Panc1 (cell line): ENCODE measurements at regions not wholly inside any gene's neighbourhood (a gene's known extent, or its start where the extent isn't known, plus 50 kb on each side); places are given as distances from the start of the nearest gene placed in this dataset.

Experiments
- ATAC-seq: fragments of 200-7000 bp; cut with Tn5 transposase; 2 replicates; pipeline ENCODE4 v1.9.1; 2020; ENCODE audit warnings: mild to moderate bottlenecking, moderate library complexity
- BruUV-seq: library from RNA; stranded (reverse); fragments of 400-500 nt; replicated peaks from 2 replicates; lab custom pipeline; 2021; lab: Mats Ljungman, UMichigan
- CTCF ChIA-PET: fragments of 300-600 bp; sonication (Branson Sonifier 250); formaldehyde crosslinking; loops from one replicate; lab custom pipeline; 2022; ENCODE audit warnings: antibody characterized with exemption; lab: Charles Lee
- POLR2A ChIA-PET: fragments of 300-600 bp; sonication (Branson Sonifier 250); formaldehyde crosslinking; loops from one replicate; lab custom pipeline; 2022; ENCODE audit warnings: antibody characterized with exemption; lab: Charles Lee
- DNase-seq: peaks from one replicate; pipeline ENCODE4 v3.0.0-alpha.2; 2010; ENCODE audit warnings: low read depth, low spot score
- H3K27ac ChIP-seq: 2 replicates; pipeline ENCODE4 v1.5.1; 2011; ENCODE audit warnings: mild to moderate bottlenecking, low read length, inconsistent platforms
- H3K27me3 ChIP-seq: fragments of 200-500 bp; sonication (Bioruptor generic); 2 replicates; pipeline ENCODE4 v1.6.0; 2014; ENCODE audit warnings: low read length, inconsistent platforms; ENCODE audit not compliant: control insufficient read depth, insufficient read depth
- H3K36me3 ChIP-seq: fragments of 200-500 bp; sonication (Bioruptor generic); 2 replicates; pipeline ENCODE4 v1.5.1; 2014; ENCODE audit warnings: inconsistent platforms, mild to moderate bottlenecking, low read length, moderate library complexity; ENCODE audit not compliant: control insufficient read depth, insufficient read depth
- H3K4me1 ChIP-seq: 2 replicates; pipeline ENCODE4 v1.5.1; 2011; ENCODE audit warnings: inconsistent platforms, mild to moderate bottlenecking, low read length, moderate library complexity; ENCODE audit not compliant: control insufficient read depth, insufficient read depth
- H3K4me3 ChIP-seq, 2 experiments: 2 replicates each; pipeline ENCODE4 v1.5.1; 2011 to 2012; ENCODE audit warnings: low read depth in 2 of 2, low read length in 2 of 2, mild to moderate bottlenecking in 2 of 2, inconsistent platforms in 1 of 2, moderate library complexity in 1 of 2
- H3K9me3 ChIP-seq: fragments of 200-500 bp; sonication (Bioruptor generic); 2 replicates; pipeline ENCODE4 v1.5.1; 2014; ENCODE audit warnings: low read depth, mild to moderate bottlenecking, inconsistent platforms, low read length, moderate library complexity; ENCODE audit not compliant: control insufficient read depth, insufficient read depth
- POLR2AphosphoS5 ChIP-seq: IDR thresholded peaks from 2 replicates; pipeline ENCODE4 v1.6.1; 2012; ENCODE audit warnings: mild to moderate bottlenecking, low read depth, low read length, moderate library complexity
- SIN3A ChIP-seq: IDR thresholded peaks from 2 replicates; pipeline ENCODE4 v1.6.1; 2012; ENCODE audit warnings: low read depth, mild to moderate bottlenecking, low read length, moderate library complexity, borderline replicate concordance; ENCODE audit not compliant: insufficient read depth
- TCF7L2 ChIP-seq: IDR thresholded peaks from 2 replicates; pipeline ENCODE4 v1.6.1; 2011; ENCODE audit warnings: mild to moderate bottlenecking, low read depth, low read length, inconsistent platforms
- in situ Hi-C: cut with HindIII; loops from 2 replicates; pipeline ENCODE4 v1.10.0; 2016; ENCODE audit warnings: low sequenced_read_pairs, low pct_unique_long_range_greater_than_20kb
- intact Hi-C: fragments of 100-400 bp; cut with micrococcal nuclease; formaldehyde crosslinking; loops from one replicate; pipeline ENCODE4 v1.10.0; 2022; ENCODE audit not compliant: unreplicated experiment
- TF ChIP-seq, protein P1 (sequence below), 2 experiments: IDR thresholded peaks; 2 replicates each; pipeline ENCODE4 v1.6.1; 2011 to 2012; ENCODE audit warnings: low read depth in 2 of 2, control low read depth in 1 of 2, low read length in 1 of 2, mild to moderate bottlenecking in 1 of 2, moderate library complexity in 1 of 2; ENCODE audit not compliant: insufficient read depth in 1 of 2
- TF ChIP-seq, protein P2 (sequence below): fragments of 450-650 bp; IDR thresholded peaks from 2 replicates; pipeline ENCODE4 v1.5.1; 2017; ENCODE audit warnings: mild to moderate bottlenecking

DNA sequence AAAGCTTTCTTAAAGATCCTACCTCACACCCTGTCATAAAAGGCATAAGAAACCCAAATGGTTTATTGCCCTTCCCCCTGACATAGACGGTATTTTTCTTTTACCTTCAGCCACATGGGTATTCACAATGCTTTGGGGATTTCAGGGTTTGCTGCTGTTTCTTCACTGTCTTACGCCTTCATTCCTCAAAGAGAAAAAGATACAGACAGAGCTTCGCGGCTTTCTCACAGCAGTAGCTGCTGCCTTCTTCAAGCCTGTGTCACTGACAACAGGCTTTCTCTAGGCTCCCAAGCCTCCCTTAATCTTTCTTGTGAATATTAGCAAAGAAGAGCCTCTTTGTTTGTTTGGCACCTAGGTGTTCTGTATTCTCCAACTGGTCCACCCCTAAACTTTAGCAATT, 197.4 kb upstream of the ARID2 start:
- no peak for ATAC-seq
- Histone ChIP-seq H3K36me3 (no peaks in the 10 kb centered on the region), H3K4me1 (no peaks in the 10 kb centered on the region), H3K4me3 (no peak overlapping the region), H3K27ac (no peak overlapping the region), H3K27me3 (peaks cover 2% of the 10 kb centered on the region; the same call in 1 of the 2 replicates), H3K9me3 (0 out of 2 replicates have a peak, but pooled peaks cover 2% of the 10 kb centered on the region)
- TF ChIP-seq POLR2AphosphoS5 (no peak), TCF7L2 (no peak), SIN3A (no peak)
- TF ChIP-seq, protein P1, sequence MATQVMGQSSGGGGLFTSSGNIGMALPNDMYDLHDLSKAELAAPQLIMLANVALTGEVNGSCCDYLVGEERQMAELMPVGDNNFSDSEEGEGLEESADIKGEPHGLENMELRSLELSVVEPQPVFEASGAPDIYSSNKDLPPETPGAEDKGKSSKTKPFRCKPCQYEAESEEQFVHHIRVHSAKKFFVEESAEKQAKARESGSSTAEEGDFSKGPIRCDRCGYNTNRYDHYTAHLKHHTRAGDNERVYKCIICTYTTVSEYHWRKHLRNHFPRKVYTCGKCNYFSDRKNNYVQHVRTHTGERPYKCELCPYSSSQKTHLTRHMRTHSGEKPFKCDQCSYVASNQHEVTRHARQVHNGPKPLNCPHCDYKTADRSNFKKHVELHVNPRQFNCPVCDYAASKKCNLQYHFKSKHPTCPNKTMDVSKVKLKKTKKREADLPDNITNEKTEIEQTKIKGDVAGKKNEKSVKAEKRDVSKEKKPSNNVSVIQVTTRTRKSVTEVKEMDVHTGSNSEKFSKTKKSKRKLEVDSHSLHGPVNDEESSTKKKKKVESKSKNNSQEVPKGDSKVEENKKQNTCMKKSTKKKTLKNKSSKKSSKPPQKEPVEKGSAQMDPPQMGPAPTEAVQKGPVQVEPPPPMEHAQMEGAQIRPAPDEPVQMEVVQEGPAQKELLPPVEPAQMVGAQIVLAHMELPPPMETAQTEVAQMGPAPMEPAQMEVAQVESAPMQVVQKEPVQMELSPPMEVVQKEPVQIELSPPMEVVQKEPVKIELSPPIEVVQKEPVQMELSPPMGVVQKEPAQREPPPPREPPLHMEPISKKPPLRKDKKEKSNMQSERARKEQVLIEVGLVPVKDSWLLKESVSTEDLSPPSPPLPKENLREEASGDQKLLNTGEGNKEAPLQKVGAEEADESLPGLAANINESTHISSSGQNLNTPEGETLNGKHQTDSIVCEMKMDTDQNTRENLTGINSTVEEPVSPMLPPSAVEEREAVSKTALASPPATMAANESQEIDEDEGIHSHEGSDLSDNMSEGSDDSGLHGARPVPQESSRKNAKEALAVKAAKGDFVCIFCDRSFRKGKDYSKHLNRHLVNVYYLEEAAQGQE (IDR thresholded peaks at IDR 0.05; ENCODE audit: insufficient read depth in 1 of 2, low read depth in 2 of 2, low read length in 1 of 2) = no peak
- TF ChIP-seq, protein P2, sequence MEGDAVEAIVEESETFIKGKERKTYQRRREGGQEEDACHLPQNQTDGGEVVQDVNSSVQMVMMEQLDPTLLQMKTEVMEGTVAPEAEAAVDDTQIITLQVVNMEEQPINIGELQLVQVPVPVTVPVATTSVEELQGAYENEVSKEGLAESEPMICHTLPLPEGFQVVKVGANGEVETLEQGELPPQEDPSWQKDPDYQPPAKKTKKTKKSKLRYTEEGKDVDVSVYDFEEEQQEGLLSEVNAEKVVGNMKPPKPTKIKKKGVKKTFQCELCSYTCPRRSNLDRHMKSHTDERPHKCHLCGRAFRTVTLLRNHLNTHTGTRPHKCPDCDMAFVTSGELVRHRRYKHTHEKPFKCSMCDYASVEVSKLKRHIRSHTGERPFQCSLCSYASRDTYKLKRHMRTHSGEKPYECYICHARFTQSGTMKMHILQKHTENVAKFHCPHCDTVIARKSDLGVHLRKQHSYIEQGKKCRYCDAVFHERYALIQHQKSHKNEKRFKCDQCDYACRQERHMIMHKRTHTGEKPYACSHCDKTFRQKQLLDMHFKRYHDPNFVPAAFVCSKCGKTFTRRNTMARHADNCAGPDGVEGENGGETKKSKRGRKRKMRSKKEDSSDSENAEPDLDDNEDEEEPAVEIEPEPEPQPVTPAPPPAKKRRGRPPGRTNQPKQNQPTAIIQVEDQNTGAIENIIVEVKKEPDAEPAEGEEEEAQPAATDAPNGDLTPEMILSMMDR = no peak
- BruUV-seq = no TSS peak
- intact Hi-C loops = no loop called here
- DNase-seq = no peak
- ChIA-PET CTCF (no interaction called here), POLR2A (no interaction called here)
- in situ Hi-C loops = no loop called here

DNA sequence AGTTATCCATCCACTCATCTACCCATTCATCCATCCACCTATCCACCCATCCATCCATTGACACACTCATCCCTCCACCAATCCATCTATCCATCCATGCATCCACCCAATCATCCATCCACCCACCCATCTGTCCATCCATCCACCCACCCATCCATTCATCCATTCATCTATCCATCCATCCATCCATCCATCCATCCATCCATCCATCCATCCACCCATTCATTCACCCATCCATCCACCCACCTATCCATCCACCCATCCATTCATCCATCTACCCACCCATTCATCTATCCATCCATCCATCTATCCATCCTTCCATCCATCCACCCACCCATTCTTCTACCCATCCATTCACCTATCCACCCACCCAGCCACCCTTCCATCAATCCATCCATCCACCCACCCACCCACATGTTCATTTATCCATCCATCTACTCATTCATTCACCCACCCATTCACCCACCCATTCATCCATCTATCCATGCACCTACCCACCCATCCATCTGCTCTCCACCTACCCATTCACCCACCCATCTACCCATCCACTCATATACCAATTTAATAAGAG, 193.8 kb upstream of the ARID2 start:
- no peaks in the 10 kb centered on the region for H3K4me1 ChIP-seq
- H3K4me3 ChIP-seq = no peak overlapping the region
- no TSS peak for BruUV-seq
- no peaks in the 10 kb centered on the region for H3K9me3 ChIP-seq
- DNase-seq (no peak), ATAC-seq (no peak)
- no peak overlapping the region for H3K27ac ChIP-seq
- TF ChIP-seq, protein P2 = no peak
- TF ChIP-seq SIN3A = no peak
- intact Hi-C loops = no loop called here
- CTCF ChIA-PET = interaction anchor here (1.7 kb wide), 1 partner anchor 8 kb away, joined by 4 read pairs; no protein-coding TSS in a partner anchor
- no peaks in the 10 kb centered on the region for H3K36me3 ChIP-seq
- H3K27me3 ChIP-seq = peaks cover 4% of the 10 kb centered on the region; the same call in 1 of the 2 replicates
- in situ Hi-C loops = no loop called here
- POLR2A ChIA-PET = no interaction called here
